OCI-LY1 (cell line): ENCODE measurements at regions not wholly inside any gene's neighbourhood (a gene's known extent, or its start where the extent isn't known, plus 50 kb on each side); places are given as distances from the start of the nearest gene placed in this dataset.

ENCODE experiments used
- EZH2 ChIP-seq: fragments of 200-600 bp; sonication (generic), shearing (Covaris generic); IDR thresholded peaks from 2 replicates; pipeline ENCODE4 v1.8.0; 2017; ENCODE audit warnings: borderline replicate concordance, mixed run types, mild to moderate bottlenecking, antibody characterized with exemption, low read length, moderate library complexity, mixed read lengths
- TF ChIP-seq, protein P1 (sequence below): fragments of 200-600 bp; sonication (generic), shearing (Covaris generic); IDR thresholded peaks from 2 replicates; pipeline ENCODE4 v1.5.1; 2017; ENCODE audit warnings: mild to moderate bottlenecking, antibody characterized with exemption, low read length, moderate library complexity, mixed read lengths

DNA sequence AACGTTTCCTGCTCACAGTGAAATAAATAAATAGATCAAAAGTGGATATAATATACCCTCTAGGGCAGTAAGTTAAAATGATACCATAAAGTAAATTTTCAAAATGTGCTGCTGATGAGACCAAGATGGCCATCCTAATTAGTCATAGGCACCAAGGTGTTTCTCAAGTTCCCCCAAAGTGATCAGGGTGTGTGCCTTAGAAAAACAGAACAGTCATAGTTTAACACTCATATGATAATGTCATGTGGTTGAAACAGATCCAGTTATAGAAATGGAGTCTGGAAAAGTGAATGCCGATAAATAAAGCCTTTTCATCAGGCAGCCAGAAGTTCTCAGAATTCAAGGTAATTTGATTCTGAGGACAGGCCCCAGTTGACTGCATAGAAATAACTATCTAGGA is 161.5 kb upstream of the CDKN2B start:
- TF ChIP-seq EZH2: no peak
- TF ChIP-seq, protein P1, sequence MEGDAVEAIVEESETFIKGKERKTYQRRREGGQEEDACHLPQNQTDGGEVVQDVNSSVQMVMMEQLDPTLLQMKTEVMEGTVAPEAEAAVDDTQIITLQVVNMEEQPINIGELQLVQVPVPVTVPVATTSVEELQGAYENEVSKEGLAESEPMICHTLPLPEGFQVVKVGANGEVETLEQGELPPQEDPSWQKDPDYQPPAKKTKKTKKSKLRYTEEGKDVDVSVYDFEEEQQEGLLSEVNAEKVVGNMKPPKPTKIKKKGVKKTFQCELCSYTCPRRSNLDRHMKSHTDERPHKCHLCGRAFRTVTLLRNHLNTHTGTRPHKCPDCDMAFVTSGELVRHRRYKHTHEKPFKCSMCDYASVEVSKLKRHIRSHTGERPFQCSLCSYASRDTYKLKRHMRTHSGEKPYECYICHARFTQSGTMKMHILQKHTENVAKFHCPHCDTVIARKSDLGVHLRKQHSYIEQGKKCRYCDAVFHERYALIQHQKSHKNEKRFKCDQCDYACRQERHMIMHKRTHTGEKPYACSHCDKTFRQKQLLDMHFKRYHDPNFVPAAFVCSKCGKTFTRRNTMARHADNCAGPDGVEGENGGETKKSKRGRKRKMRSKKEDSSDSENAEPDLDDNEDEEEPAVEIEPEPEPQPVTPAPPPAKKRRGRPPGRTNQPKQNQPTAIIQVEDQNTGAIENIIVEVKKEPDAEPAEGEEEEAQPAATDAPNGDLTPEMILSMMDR: no peak
